Osteoblast (primary cell): ENCODE measurements at regions not wholly inside any gene's neighbourhood (a gene's known extent, or its start where the extent isn't known, plus 50 kb on each side); places are given as distances from the start of the nearest gene placed in this dataset.
"Not testable (repeated sequence)": the region's sequence is repeated elsewhere in the genome, so short reads cannot be mapped to it uniquely, and the experiment has no call there.

Experiments
- DNase-seq: peaks from one replicate; pipeline ENCODE4 v3.0.0; 2011; ENCODE audit warnings: low spot score, mixed read lengths; ENCODE audit not compliant: insufficient read length; ENCODE audit errors: missing footprints
- H2AFZ ChIP-seq: 2 replicates; pipeline ENCODE4 v1.6.0; 2011; ENCODE audit warnings: mild to moderate bottlenecking, low read length
- H3K27ac ChIP-seq: 2 replicates; pipeline ENCODE4 v1.5.1; 2011; ENCODE audit warnings: mild to moderate bottlenecking, low read depth, low read length, moderate library complexity
- H3K27me3 ChIP-seq: 2 replicates; pipeline ENCODE4 v1.6.0; 2012; ENCODE audit warnings: mild to moderate bottlenecking, control low read depth, inconsistent platforms, low read length, moderate library complexity; ENCODE audit not compliant: insufficient read depth
- H3K36me3 ChIP-seq: 2 replicates; pipeline ENCODE4 v1.5.1; 2011; ENCODE audit warnings: mild to moderate bottlenecking, low read length, control low read depth, moderate library complexity; ENCODE audit not compliant: insufficient read depth
- H3K4me1 ChIP-seq: 2 replicates; pipeline ENCODE4 v1.5.1; 2011; ENCODE audit warnings: mild to moderate bottlenecking, low read length, control low read depth, moderate library complexity; ENCODE audit not compliant: insufficient read depth
- H3K4me2 ChIP-seq: 2 replicates; pipeline ENCODE4 v1.6.0; 2011; ENCODE audit warnings: mild to moderate bottlenecking, low read length; ENCODE audit not compliant: insufficient read depth
- H3K4me3 ChIP-seq: fragments of 200-600 bp; sonication (generic); 3 replicates; pipeline ENCODE4 v1.5.1; 2012; ENCODE audit warnings: mild to moderate bottlenecking, low read length, inconsistent platforms; ENCODE audit not compliant: insufficient read depth
- H3K79me2 ChIP-seq: 2 replicates; pipeline ENCODE4 v1.6.0; 2012; ENCODE audit warnings: mild to moderate bottlenecking, low read length, control low read depth, inconsistent platforms; ENCODE audit not compliant: insufficient read depth
- H3K9me3 ChIP-seq: 2 replicates; pipeline ENCODE4 v1.5.1; 2011; ENCODE audit warnings: low read depth, low read length, control low read depth
- H4K20me1 ChIP-seq: 2 replicates; pipeline ENCODE4 v1.6.0; 2012; ENCODE audit warnings: mild to moderate bottlenecking, low read length, control low read depth; ENCODE audit not compliant: insufficient read depth
- CTCF ChIP-seq: IDR thresholded peaks from 2 replicates; pipeline ENCODE4 v1.5.1; 2011; ENCODE audit warnings: mild to moderate bottlenecking, low read depth, low read length, moderate library complexity; ENCODE audit errors: extremely low read depth

- Histone ChIP-seq H4K20me1 (no peaks in the 10 kb centered on the region), H3K4me3 (no peak overlapping the region), H3K36me3 (no peaks in the 10 kb centered on the region), H3K9me3 (no peaks in the 10 kb centered on the region), H3K79me2 (no peaks in the 10 kb centered on the region), H3K27ac (no peak overlapping the region), H2AFZ (no peak overlapping the region), H3K4me2 (no peak overlapping the region), H3K4me1 (peaks cover 21% of the 10 kb centered on the region), H3K27me3 (no peaks in the 10 kb centered on the region)
- DNase-seq: no peak
- no peak for TF ChIP-seq CTCF
Measured at GRCh38 chr2:8142461-8142860, 539.4 kb upstream of the ID2 start.

GRCh38 chr2:8144131-8144631, 537.7 kb upstream of the ID2 start:
- H3K4me2 ChIP-seq: peak overlapping the region; percentile 35
- H3K4me1 ChIP-seq: peaks cover 36% of the 10 kb centered on the region
- no peaks in the 10 kb centered on the region for H4K20me1 ChIP-seq
- no peak overlapping the region for H2AFZ ChIP-seq
- no peaks in the 10 kb centered on the region for H3K9me3 ChIP-seq
- H3K79me2 ChIP-seq: no peaks in the 10 kb centered on the region
- H3K36me3 ChIP-seq: no peaks in the 10 kb centered on the region
- no peak overlapping the region for H3K27ac ChIP-seq
- DNase-seq: no peak
- no peak for TF ChIP-seq CTCF
- H3K4me3 ChIP-seq: no peak overlapping the region
- H3K27me3 ChIP-seq: no peaks in the 10 kb centered on the region

- Histone ChIP-seq H3K4me2 (peak overlapping the region; percentile 35), H3K27ac (peak overlapping the region; percentile 48)
- TF ChIP-seq CTCF: no peak
Measured at GRCh38 chr2:8144785-8145184, 537.1 kb upstream of the ID2 start.

GRCh38 chr2:8145375-8145774, 536.5 kb upstream of the ID2 start:
- not testable (repeated sequence) for H3K79me2 ChIP-seq, H3K4me3 ChIP-seq, H3K36me3 ChIP-seq, H4K20me1 ChIP-seq, H3K27me3 ChIP-seq, H3K4me2 ChIP-seq, H3K9me3 ChIP-seq, H2AFZ ChIP-seq, DNase-seq
- peaks cover 31% of the 10 kb centered on the region for H3K4me1 ChIP-seq
- peak overlapping the region; percentile 48 for H3K27ac ChIP-seq

More at GRCh38 chr2:8144785-8145184, 537.1 kb upstream of the ID2 start:
- no peaks in the 10 kb centered on the region for H3K27me3 ChIP-seq
- no peaks in the 10 kb centered on the region for H3K36me3 ChIP-seq
- no peaks in the 10 kb centered on the region for H4K20me1 ChIP-seq
- peaks cover 33% of the 10 kb centered on the region for H3K4me1 ChIP-seq
- H3K9me3 ChIP-seq: no peaks in the 10 kb centered on the region
- no peak overlapping the region for H2AFZ ChIP-seq
- H3K4me3 ChIP-seq: no peak overlapping the region
- H3K79me2 ChIP-seq: no peaks in the 10 kb centered on the region
- peak; percentile 81 for DNase-seq
